ENCODE measurements at regions not wholly inside any gene's neighbourhood (a gene's known extent, or its start where the extent isn't known, plus 50 kb on each side); places are given as distances from the start of the nearest gene placed in this dataset.

- Histone ChIP-seq H3K9me3 (ENCODE audit: control extremely low read depth in 1 of 3, control insufficient read depth in 2 of 3, insufficient read depth in 1 of 3, low read length in 2 of 3) (no peaks in the 10 kb centered on the region), H3K79me2 (ENCODE audit: control insufficient read depth, insufficient read depth, low read length) (no peaks in the 10 kb centered on the region), H3K4me2 (replicated peaks; ENCODE audit: low read depth, low read length, poor library complexity, severe bottlenecking) (no peak overlapping the region), H3K27me3 (replicated peaks in 1 of 4; ENCODE audit: control extremely low read depth in 1 of 4, control insufficient read depth in 3 of 4, insufficient read depth in 4 of 4, low read length in 3 of 4) (no peaks in the 10 kb centered on the region), H3K4me3 (ENCODE audit: control extremely low read depth in 1 of 5, extremely low read depth in 1 of 5, insufficient read depth in 1 of 5, low read depth in 2 of 5, low read length in 4 of 5) (no peak overlapping the region), H3K4me1 (ENCODE audit: control insufficient read depth in 2 of 2, insufficient read depth in 2 of 2, low read length in 2 of 2) (no peaks in the 10 kb centered on the region), H3K9ac (ENCODE audit: low read length) (no peak overlapping the region), H4K20me1 (ENCODE audit: control insufficient read depth, insufficient read depth, low read length, poor library complexity, severe bottlenecking) (no peaks in the 10 kb centered on the region), H3K36me3 (replicated peaks in 1 of 2; ENCODE audit: control extremely low read depth in 1 of 2, control insufficient read depth in 1 of 2, extremely low read depth in 1 of 2, insufficient read depth in 2 of 2, low read length in 1 of 2) (no peaks in the 10 kb centered on the region), H3K27ac (ENCODE audit: low read length in 2 of 2) (no peak overlapping the region), H2AFZ (ENCODE audit: insufficient read depth, low read depth, low read length, poor library complexity, severe bottlenecking) (no peak overlapping the region)
- Mint-ChIP-seq H3K9me3 (ENCODE audit: insufficient read depth) (no peaks in the 10 kb centered on the region), H3K27ac (no peak overlapping the region), H3K27me3 (peaks cover 9% of the 10 kb centered on the region), H3K4me1 (no peaks in the 10 kb centered on the region), H3K4me3 (no peak overlapping the region)
- CTCF ChIA-PET, result interaction anchor here (0.6 kb wide), 1 partner anchor 25 kb away, joined by 3 read pairs; no protein-coding TSS in a partner anchor
- WGBS (ENCODE audit: insufficient coverage), result 88% methylated on average over 10 of the region's 11 CpGs
- POLR2A ChIA-PET, result no interaction called here
- TF ChIP-seq CTCF (IDR thresholded peaks at IDR 0.05) (no peak), EZH2 (IDR thresholded peaks at IDR 0.05; ENCODE audit: borderline replicate concordance, insufficient read depth, low read depth, low read length, poor library complexity, severe bottlenecking) (no peak)
- ATAC-seq (ENCODE audit: low read depth) (no peak), DNase-seq (no peak)
- intact Hi-C loops (cut with micrococcal nuclease), result no loop called here
Observed at GRCh38 chr20:40861427-40862008, 167.1 kb upstream of the TOP1 start.

- WGBS (ENCODE audit: insufficient coverage), result 100% methylated on average over 1 of the region's 3 CpGs
- CTCF ChIA-PET, result no interaction called here
- no peak overlapping the region for H3K4me3 Mint-ChIP-seq
Observed at GRCh38 chr20:40863355-40863919, 165.2 kb upstream of the TOP1 start.

More at GRCh38 chr20:40863355-40863919, 165.2 kb upstream of the TOP1 start:
- Histone ChIP-seq H2AFZ (ENCODE audit: insufficient read depth, low read depth, low read length, poor library complexity, severe bottlenecking) (no peak overlapping the region), H3K27me3 (replicated peaks in 1 of 4; ENCODE audit: control extremely low read depth in 1 of 4, control insufficient read depth in 3 of 4, insufficient read depth in 4 of 4, low read length in 3 of 4) (no peaks in the 10 kb centered on the region), H3K27ac (ENCODE audit: low read length in 2 of 2) (no peak overlapping the region), H3K9me3 (ENCODE audit: control extremely low read depth in 1 of 3, control insufficient read depth in 2 of 3, insufficient read depth in 1 of 3, low read length in 2 of 3) (no peaks in the 10 kb centered on the region), H3K36me3 (replicated peaks in 1 of 2; ENCODE audit: control extremely low read depth in 1 of 2, control insufficient read depth in 1 of 2, extremely low read depth in 1 of 2, insufficient read depth in 2 of 2, low read length in 1 of 2) (no peaks in the 10 kb centered on the region), H4K20me1 (ENCODE audit: control insufficient read depth, insufficient read depth, low read length, poor library complexity, severe bottlenecking) (no peaks in the 10 kb centered on the region), H3K4me1 (ENCODE audit: control insufficient read depth in 2 of 2, insufficient read depth in 2 of 2, low read length in 2 of 2) (no peaks in the 10 kb centered on the region), H3K79me2 (ENCODE audit: control insufficient read depth, insufficient read depth, low read length) (no peaks in the 10 kb centered on the region), H3K4me3 (ENCODE audit: control extremely low read depth in 1 of 5, extremely low read depth in 1 of 5, insufficient read depth in 1 of 5, low read depth in 2 of 5, low read length in 4 of 5) (no peak overlapping the region), H3K4me2 (replicated peaks; ENCODE audit: low read depth, low read length, poor library complexity, severe bottlenecking) (no peak overlapping the region), H3K9ac (ENCODE audit: low read length) (no peak overlapping the region)
- POLR2A ChIA-PET, result no interaction called here
- ATAC-seq (ENCODE audit: low read depth) (no peak), DNase-seq (no peak)
- Mint-ChIP-seq H3K27me3 (peaks cover 9% of the 10 kb centered on the region), H3K9me3 (ENCODE audit: insufficient read depth) (no peaks in the 10 kb centered on the region), H3K4me1 (no peaks in the 10 kb centered on the region), H3K27ac (no peak overlapping the region)
- TF ChIP-seq CTCF (IDR thresholded peaks at IDR 0.05), result no peak
- no peak for TF ChIP-seq EZH2 (IDR thresholded peaks at IDR 0.05; ENCODE audit: borderline replicate concordance, insufficient read depth, low read depth, low read length, poor library complexity, severe bottlenecking)
- intact Hi-C loops (cut with micrococcal nuclease), result no loop called here

Data from B cell (primary cell).